NCI-H1694 (cell line): ENCODE measurements at regions not wholly inside any gene's neighbourhood (a gene's known extent, or its start where the extent isn't known, plus 50 kb on each side); places are given as distances from the start of the nearest gene placed in this dataset.
"Not testable (repeated sequence)": the region's sequence is repeated elsewhere in the genome, so short reads cannot be mapped to it uniquely, and the experiment has no call there.

Experiments used
- DNase-seq: peaks from one replicate; lab custom pipeline; 2025; lab: John Stamatoyannopoulos, UW

- DNase-seq: no peak
These were observed 52.5 kb upstream of the FBXO28 start for GRCh38 chr1:224061436-224061835.

DNA sequence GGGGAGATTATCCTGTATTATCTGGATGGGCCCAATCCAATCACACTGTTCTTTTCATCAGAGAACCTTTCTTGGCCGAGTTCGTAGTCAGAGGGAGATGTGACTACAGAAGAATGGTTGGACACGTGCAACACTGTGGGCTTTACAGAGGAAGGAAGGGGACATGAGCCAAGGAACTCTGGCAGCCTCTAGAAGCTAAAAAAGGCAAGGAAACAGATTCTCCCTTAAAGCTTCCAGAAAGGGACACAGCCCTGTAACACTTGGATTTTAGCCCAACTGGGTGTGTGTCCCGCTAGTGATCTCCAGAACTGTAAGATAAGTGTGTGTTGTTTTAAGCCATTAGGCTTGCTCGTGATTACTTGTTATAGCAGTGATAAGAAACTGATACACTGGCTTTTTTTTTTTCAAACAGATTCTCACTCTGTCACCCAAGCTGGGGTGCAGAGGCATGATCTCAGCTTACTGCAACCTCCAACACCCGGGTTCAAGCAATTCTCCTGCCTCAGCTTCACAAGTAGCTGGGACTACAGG is 53.9 kb upstream of the FBXO28 start:
- DNase-seq: no peak

- no peak for DNase-seq
These were observed 55.6 kb upstream of the FBXO28 start for GRCh38 chr1:224058303-224058702.

- no peak for DNase-seq
These were observed 56.3 kb upstream of the FBXO28 start for GRCh38 chr1:224057461-224058199.

DNA sequence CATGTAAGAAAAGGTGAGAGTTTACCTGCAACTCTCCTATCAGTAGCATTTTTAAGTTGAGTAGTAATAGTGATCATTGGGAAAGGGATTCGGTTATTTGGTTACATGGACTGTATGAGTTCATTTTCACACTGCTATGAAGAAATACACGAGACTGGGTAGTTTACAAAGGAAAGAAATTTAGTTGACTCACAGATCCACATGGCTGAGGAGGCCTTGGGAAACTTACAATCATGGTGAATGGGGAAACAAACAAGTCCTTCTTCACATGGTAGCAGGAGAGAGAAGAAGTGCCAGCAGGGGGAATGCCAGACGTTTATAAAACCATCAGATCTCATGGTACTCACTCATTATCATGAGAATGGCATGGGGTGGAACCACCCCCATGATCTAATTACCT is 59.3 kb upstream of the FBXO28 start:
- no peak for DNase-seq

- DNase-seq: no peak
These were observed 59.9 kb upstream of the FBXO28 start for GRCh38 chr1:224054012-224054411.

GRCh38 chr1:224053456-224053855 is 60.5 kb upstream of the FBXO28 start:
- DNase-seq: no peak

- no peak for DNase-seq
These were observed 61.1 kb upstream of the FBXO28 start for GRCh38 chr1:224052772-224053171.

- DNase-seq: not testable (repeated sequence)
These were observed 62.1 kb upstream of the FBXO28 start for GRCh38 chr1:224051782-224052181.

DNA sequence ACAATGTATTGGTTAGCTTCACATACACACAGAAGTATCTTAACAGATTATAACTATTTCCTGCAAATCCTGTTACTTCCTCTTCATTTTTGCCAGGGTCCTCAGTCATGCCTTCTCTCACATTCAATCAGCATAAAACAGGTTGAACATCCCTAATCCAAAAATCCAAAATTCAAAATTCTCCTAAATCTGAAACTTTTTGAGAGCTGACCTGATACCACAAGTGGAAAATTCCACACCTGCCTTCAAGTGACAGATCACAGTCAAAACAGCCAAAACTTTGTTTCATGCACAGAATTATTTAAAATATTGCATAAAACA is 62.9 kb upstream of the FBXO28 start:
- DNase-seq: no peak

DNA sequence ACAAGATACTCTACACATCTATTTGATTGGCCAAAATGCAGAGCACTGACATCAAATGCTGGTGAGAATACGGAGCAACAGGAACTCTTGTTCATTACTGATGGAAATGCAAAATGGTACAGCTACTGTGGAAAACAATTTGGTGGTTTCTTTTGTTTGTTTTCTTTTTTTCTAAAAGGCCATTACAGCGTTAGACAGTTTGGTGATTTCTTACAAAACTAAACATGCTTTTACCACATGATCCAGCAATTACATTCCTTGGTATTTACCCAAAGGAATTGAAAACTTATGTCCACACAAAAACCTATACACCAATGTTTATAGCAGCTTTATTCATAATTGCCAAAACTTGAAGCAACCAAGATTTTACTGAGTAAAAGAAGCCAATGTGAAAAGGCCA is 66.4 kb upstream of the FBXO28 start:
- DNase-seq: no peak

GRCh38 chr1:224045556-224045955 is 68.4 kb upstream of the FBXO28 start:
- DNase-seq: no peak

- DNase-seq: no peak
These were observed 69.5 kb upstream of the FBXO28 start for GRCh38 chr1:224044420-224044819.

DNA sequence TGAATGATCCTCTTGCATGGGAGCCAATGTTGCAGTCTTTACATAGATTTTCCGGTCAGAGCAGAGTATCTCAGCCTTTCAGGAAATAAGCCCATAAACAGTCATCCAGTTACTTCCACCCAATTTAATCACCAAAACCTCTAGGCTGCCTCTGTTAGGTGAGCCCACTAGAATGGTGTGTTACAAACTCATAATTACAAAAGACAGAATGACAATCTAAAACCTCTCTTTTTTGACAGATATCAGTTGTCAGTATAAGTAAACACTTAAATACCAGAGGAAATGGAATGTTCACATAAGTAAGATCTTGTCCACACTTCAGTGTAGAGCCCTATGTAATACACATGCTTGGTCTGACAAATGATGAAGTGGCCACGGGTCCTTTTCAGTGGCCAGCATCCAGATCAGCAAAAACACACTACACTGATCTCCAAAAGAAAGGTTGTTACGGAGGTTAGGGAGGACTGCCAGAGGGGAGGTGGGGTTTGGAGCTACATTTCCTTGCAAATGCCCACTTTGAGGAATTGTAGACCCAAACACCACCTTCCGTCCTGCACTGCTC is 71.3 kb upstream of the FBXO28 start:
- DNase-seq: no peak

GRCh38 chr1:224041032-224041431 is 72.9 kb upstream of the FBXO28 start:
- DNase-seq: no peak

- not testable (repeated sequence) for DNase-seq
These were observed 73.5 kb upstream of the FBXO28 start for GRCh38 chr1:224040423-224040822.

DNA sequence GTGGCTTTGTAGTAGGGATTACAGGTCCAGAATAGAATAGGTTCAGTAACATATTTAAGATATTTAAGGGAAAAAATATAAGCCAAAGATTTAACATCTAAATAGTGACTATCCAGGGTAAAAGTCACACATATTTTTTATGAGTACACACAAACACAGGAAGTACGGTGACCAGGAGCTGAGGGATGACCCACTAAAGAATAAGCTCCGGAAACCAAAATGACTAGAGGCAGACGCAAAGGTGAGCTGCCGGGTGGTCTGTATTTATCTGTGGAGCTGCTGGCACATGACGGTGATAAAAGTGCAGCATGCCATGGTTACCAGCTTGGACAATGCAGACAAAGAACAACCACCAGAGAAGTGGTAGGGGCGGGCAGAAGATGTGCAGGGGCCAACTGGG is 73.9 kb upstream of the FBXO28 start:
- not testable (repeated sequence) for DNase-seq

GRCh38 chr1:224038832-224039231 is 75.1 kb upstream of the FBXO28 start:
- DNase-seq: not testable (repeated sequence)

DNA sequence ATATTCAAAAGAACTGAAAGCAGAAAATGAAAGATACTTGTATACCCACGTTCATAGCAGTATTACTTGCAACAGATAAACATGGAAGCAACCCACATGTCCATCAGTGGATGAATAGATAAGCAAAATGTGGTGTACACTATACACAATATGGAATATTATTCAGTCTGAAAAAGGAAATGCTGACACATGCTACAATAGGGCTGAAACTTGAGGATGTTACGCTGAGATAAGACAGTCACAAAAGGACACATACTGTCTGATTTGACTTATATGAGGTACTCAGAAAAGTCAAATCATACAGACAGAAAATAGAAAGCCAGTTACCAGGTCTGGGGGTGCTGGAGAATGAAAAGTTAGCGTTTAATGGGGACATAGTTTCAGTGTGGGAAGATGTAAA is 76.5 kb upstream of the FBXO28 start:
- DNase-seq: not testable (repeated sequence)

DNA sequence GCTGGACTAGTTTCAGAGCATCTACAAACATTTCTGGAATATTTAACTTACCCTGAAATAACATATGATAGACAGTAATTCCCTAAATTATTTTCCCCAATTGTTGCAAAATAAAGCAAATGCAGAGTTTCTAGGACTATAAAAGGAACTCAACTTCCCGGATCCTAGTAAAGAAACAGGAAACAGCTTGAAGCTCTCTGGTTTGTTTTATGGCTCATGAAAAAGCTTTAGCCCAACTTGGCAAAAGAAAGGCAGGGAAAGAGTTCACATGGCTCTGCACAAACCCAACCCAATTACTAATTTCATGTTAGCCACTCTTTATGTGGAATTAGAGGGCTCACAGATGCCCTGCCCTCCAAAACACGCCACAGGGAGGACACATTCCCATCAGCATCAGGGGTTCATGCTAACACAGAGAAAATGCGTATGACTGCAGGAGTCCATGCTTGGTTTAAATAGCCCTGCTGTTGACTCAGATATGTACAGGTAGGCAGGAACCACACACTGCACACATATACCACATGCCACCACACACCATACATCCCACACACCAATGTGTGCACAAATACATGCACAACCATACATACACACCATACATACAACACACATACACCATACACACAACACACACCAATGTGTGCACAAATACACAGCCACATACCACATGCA is 81.2 kb upstream of the FBXO28 start:
- not testable (repeated sequence) for DNase-seq

- not testable (repeated sequence) for DNase-seq
These were observed 81.9 kb upstream of the FBXO28 start for GRCh38 chr1:224031986-224032385.

DNA sequence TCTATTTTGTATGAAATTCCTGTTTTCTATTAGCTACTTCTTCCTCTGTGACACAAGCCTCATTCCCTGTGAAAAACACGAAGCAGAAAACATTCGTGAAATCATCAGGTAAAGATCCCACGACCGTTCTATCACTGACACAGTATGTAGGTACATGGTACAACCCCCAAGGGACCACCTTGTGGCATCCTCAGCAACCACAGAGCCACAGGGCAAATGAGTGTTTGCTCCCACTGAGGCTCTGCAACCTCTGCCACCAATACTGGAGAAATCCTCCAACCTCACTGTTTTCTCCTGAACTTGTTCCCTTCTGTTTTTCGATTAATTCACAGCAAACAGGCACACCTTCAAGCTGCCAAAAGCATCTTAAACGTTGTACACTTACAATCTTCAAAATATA is 83.7 kb upstream of the FBXO28 start:
- not testable (repeated sequence) for DNase-seq
